ENCODE measurements at regions not wholly inside any gene's neighbourhood (a gene's known extent, or its start where the extent isn't known, plus 50 kb on each side); places are given as distances from the start of the nearest gene placed in this dataset.
"Not testable (repeated sequence)": the region's sequence is repeated elsewhere in the genome, so short reads cannot be mapped to it uniquely, and the experiment has no call there.

- in situ Hi-C loops (cut with MboI; ENCODE audit: low pct_unique_long_range_greater_than_20kb, low sequenced_read_pairs, unreplicated experiment), result no loop called here
- DNase-seq (ENCODE audit: low spot score), result peak; percentile 9
- TF ChIP-seq CTCF (IDR thresholded peaks at IDR 0.05; ENCODE audit: extremely low read depth, insufficient read depth, missing control alignments), result no peak
Measured at GRCh38 chr14:106051796-106052195, 525.4 kb downstream of the TMEM121 start.

- no peak for TF ChIP-seq CTCF (IDR thresholded peaks at IDR 0.05; ENCODE audit: extremely low read depth, insufficient read depth, missing control alignments)
- no peak for DNase-seq (ENCODE audit: low spot score)
- in situ Hi-C loops (cut with MboI; ENCODE audit: low pct_unique_long_range_greater_than_20kb, low sequenced_read_pairs, unreplicated experiment), result no loop called here
Measured at GRCh38 chr14:106055289-106055688, 528.9 kb downstream of the TMEM121 start.

GRCh38 chr14:106058342-106058741 lies 532.0 kb downstream of the TMEM121 start:
- in situ Hi-C loops (cut with MboI; ENCODE audit: low pct_unique_long_range_greater_than_20kb, low sequenced_read_pairs, unreplicated experiment), result no loop called here
- DNase-seq (ENCODE audit: low spot score), result no peak
- TF ChIP-seq CTCF (IDR thresholded peaks at IDR 0.05; ENCODE audit: extremely low read depth, insufficient read depth, missing control alignments), result no peak

- no peak for DNase-seq (ENCODE audit: low spot score)
- no peak for TF ChIP-seq CTCF (IDR thresholded peaks at IDR 0.05; ENCODE audit: extremely low read depth, insufficient read depth, missing control alignments)
- in situ Hi-C loops (cut with MboI; ENCODE audit: low pct_unique_long_range_greater_than_20kb, low sequenced_read_pairs, unreplicated experiment), result no loop called here
Measured at GRCh38 chr14:106060276-106060975, 534.0 kb downstream of the TMEM121 start.

GRCh38 chr14:106061877-106062500 lies 535.6 kb downstream of the TMEM121 start:
- in situ Hi-C loops (cut with MboI; ENCODE audit: low pct_unique_long_range_greater_than_20kb, low sequenced_read_pairs, unreplicated experiment); DNase-seq (ENCODE audit: low spot score): not testable (repeated sequence)
- peak; percentile 43 for TF ChIP-seq CTCF (IDR thresholded peaks at IDR 0.05; ENCODE audit: extremely low read depth, insufficient read depth, missing control alignments)

GRCh38 chr14:106062502-106063272 lies 536.3 kb downstream of the TMEM121 start:
- in situ Hi-C loops (cut with MboI; ENCODE audit: low pct_unique_long_range_greater_than_20kb, low sequenced_read_pairs, unreplicated experiment), result no loop called here
- no peak for DNase-seq (ENCODE audit: low spot score)
- no peak for TF ChIP-seq CTCF (IDR thresholded peaks at IDR 0.05; ENCODE audit: extremely low read depth, insufficient read depth, missing control alignments)
